GM12892 (cell line): ENCODE measurements at regions not wholly inside any gene's neighbourhood (a gene's known extent, or its start where the extent isn't known, plus 50 kb on each side); places are given as distances from the start of the nearest gene placed in this dataset.

Source experiments
- POLR2A ChIP-seq: IDR thresholded peaks from 2 replicates; pipeline ENCODE4 v1.6.1; 2011; ENCODE audit warnings: low read depth, low read length, control low read depth
- POLR2AphosphoS5 ChIP-seq: IDR thresholded peaks from 2 replicates; pipeline ENCODE4 v1.6.1; 2011; ENCODE audit warnings: low read depth, low read length, control low read depth
- TAF1 ChIP-seq: IDR thresholded peaks from 2 replicates; pipeline ENCODE4 v1.6.1; 2011; ENCODE audit warnings: low read depth, mild to moderate bottlenecking, control low read depth, low read length, borderline replicate concordance

GRCh38 chr20:24775966-24776365 is 173.1 kb upstream of the CST7 start:
- no peak for TF ChIP-seq POLR2AphosphoS5
- TF ChIP-seq POLR2A: no peak
- no peak for TF ChIP-seq TAF1
